NCI-H526 treated with DMSO at 0.1 percent for 48 hours (cell line): ENCODE measurements at regions not wholly inside any gene's neighbourhood (a gene's known extent, or its start where the extent isn't known, plus 50 kb on each side); places are given as distances from the start of the nearest gene placed in this dataset.

ENCODE experiments used
- DNase-seq: peaks from one replicate; lab custom pipeline; 2025; lab: John Stamatoyannopoulos, UW

GRCh38 chr14:53215101-53215500 is 62.0 kb upstream of the DDHD1 start:
- no peak for DNase-seq

- no peak for DNase-seq
These were observed 61.3 kb upstream of the DDHD1 start for GRCh38 chr14:53214384-53214783.

- no peak for DNase-seq
These were observed 60.6 kb upstream of the DDHD1 start for GRCh38 chr14:53213761-53214160.

- DNase-seq: no peak
These were observed 56.2 kb upstream of the DDHD1 start for GRCh38 chr14:53209370-53209769.
